ENCODE measurements at regions not wholly inside any gene's neighbourhood (a gene's known extent, or its start where the extent isn't known, plus 50 kb on each side); places are given as distances from the start of the nearest gene placed in this dataset.

DNA sequence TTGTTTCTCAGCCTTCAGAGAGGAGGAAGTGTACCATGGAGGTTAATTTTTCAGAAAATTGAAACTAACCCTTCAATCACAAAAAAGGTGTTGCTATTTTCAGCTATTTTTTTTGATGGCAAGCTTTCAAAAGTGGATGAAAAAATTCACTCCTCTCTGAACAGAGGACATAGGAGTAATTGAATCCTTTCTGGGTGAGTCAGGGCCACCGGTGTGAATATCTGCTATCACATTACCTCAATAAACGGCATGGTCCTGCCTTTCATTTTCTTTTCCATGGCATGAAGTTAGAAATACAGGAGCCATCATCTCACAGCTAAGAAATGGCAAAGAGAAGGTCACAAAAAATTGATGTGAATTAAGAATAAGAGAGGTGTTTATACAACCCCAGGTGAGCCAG, 90.2 kb upstream of the CCDC112 start:
- Mint-ChIP-seq H3K9me3 (ENCODE audit: unreplicated experiment) (peaks cover 3% of the 10 kb centered on the region), H3K27ac (ENCODE audit: unreplicated experiment) (no peak overlapping the region), H3K27me3 (ENCODE audit: unreplicated experiment) (no peaks in the 10 kb centered on the region), H3K4me1 (ENCODE audit: low read depth, unreplicated experiment) (peaks cover 9% of the 10 kb centered on the region), H3K4me3 (ENCODE audit: unreplicated experiment) (no peak overlapping the region), H3K36me3 (ENCODE audit: unreplicated experiment) (no peaks in the 10 kb centered on the region)
- TF ChIP-seq, protein P1, sequence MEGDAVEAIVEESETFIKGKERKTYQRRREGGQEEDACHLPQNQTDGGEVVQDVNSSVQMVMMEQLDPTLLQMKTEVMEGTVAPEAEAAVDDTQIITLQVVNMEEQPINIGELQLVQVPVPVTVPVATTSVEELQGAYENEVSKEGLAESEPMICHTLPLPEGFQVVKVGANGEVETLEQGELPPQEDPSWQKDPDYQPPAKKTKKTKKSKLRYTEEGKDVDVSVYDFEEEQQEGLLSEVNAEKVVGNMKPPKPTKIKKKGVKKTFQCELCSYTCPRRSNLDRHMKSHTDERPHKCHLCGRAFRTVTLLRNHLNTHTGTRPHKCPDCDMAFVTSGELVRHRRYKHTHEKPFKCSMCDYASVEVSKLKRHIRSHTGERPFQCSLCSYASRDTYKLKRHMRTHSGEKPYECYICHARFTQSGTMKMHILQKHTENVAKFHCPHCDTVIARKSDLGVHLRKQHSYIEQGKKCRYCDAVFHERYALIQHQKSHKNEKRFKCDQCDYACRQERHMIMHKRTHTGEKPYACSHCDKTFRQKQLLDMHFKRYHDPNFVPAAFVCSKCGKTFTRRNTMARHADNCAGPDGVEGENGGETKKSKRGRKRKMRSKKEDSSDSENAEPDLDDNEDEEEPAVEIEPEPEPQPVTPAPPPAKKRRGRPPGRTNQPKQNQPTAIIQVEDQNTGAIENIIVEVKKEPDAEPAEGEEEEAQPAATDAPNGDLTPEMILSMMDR (IDR thresholded peaks at IDR 0.05; ENCODE audit: partially characterized antibody, unreplicated experiment), result no peak
- DNase-seq, result no peak

DNA sequence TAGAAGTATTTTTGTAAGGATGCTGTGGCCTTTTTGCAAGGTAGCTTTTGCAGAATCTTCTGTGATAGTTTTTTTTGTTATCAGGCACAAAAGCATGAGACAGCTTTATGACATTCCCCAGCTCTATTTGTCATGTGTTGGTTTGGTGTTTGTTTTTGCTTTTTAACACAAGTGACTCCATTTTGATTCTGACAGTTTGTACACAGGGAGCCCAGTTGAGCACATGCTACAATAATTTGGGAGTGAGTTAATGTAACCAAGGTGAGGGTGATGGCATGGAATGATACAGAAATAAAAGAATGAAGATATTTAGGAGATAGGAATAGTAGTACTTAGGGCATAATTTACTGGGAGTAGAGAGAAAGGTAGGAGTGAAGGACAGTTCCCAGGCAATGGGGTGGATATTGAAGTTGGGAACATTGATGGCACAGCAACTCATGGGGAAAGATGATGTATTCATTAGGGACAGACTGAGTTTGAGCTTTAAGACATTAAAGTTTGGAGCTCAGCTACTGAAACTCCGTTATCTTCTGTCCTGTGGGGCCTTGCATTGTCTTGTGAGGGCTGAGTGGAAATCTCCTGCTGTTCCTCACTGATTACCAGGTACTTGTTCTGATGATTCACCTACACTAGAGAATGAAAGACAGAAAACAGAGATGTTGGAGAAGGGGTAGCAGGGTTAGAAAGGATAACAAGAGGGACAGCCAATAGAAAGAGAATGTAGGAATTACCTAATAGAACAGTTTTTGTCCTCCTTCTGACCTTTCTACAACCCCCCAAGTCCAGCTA, 88.3 kb upstream of the CCDC112 start:
- no peak overlapping the region for H3K4me3 Mint-ChIP-seq (ENCODE audit: unreplicated experiment)
- TF ChIP-seq, protein P1 (IDR thresholded peaks at IDR 0.05; ENCODE audit: partially characterized antibody, unreplicated experiment), result no peak
- no peaks in the 10 kb centered on the region for H3K27me3 Mint-ChIP-seq (ENCODE audit: unreplicated experiment)
- H3K9me3 Mint-ChIP-seq (ENCODE audit: unreplicated experiment), result peaks cover 3% of the 10 kb centered on the region
- H3K36me3 Mint-ChIP-seq (ENCODE audit: unreplicated experiment), result no peaks in the 10 kb centered on the region
- peaks cover 9% of the 10 kb centered on the region for H3K4me1 Mint-ChIP-seq (ENCODE audit: low read depth, unreplicated experiment)
- no peak for DNase-seq
- H3K27ac Mint-ChIP-seq (ENCODE audit: unreplicated experiment), result no peak overlapping the region

DNA sequence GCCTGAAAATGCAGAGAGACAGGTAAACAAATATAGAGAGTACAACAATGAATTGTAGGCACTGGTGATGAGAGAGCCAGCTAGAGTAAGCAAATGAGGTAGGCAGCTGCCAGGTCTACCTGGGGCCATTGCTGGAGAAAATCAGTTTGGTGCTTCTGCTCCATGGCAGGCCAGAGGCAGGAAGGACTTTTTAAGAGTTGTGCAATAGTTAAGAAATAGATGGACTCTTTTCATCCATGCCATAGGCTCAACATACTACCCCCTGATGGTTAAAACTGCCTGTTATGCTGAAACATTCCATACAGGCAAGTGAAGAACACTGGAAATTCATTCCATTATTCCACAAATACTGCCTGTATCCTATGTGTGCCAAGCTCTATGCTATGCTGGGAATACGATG, 86.5 kb upstream of the CCDC112 start:
- Mint-ChIP-seq H3K27ac (ENCODE audit: unreplicated experiment) (no peak overlapping the region), H3K27me3 (ENCODE audit: unreplicated experiment) (no peaks in the 10 kb centered on the region), H3K9me3 (ENCODE audit: unreplicated experiment) (peaks cover 2% of the 10 kb centered on the region), H3K4me3 (ENCODE audit: unreplicated experiment) (no peak overlapping the region), H3K4me1 (ENCODE audit: low read depth, unreplicated experiment) (no peaks in the 10 kb centered on the region), H3K36me3 (ENCODE audit: unreplicated experiment) (no peaks in the 10 kb centered on the region)
- DNase-seq, result no peak
- TF ChIP-seq, protein P1 (IDR thresholded peaks at IDR 0.05; ENCODE audit: partially characterized antibody, unreplicated experiment), result no peak

DNA sequence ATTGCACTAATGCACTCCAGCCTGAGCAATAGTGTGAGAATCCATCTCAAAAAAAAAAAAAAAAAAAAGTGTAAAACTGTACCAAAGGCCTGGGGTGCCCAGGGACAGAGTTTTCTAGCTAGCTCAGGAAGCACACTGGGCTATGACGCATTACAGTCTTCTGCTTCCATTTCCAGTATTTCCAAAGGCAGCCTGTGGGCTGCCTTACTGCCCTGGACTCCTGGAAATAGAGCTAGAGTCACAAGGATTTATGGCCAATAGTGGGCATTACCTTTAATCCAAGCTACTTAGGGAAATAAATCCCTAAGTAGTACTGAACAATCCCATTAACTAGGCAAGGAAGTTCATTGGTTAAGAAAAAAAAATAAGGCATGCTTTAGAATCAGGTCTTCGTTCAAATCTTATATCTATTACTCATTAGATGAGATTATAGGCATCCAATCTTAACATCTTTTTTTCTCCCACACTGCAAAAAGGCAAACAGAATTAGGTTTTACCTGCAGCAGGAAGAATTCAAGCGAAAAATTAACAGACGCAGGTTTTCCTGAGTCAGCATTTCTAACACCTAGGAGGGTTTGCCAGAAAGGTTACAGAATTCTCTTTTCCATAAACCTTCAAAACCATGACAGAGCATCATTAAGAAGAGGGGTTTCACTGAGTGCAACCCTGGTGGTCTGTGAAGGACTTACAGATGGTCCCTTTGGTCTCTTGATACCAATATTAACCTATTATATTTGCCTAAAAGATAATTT, 85.6 kb upstream of the CCDC112 start:
- TF ChIP-seq, protein P1 (IDR thresholded peaks at IDR 0.05; ENCODE audit: partially characterized antibody, unreplicated experiment), result no peak
- no peak for DNase-seq
- Mint-ChIP-seq H3K27ac (ENCODE audit: unreplicated experiment) (no peak overlapping the region), H3K4me1 (ENCODE audit: low read depth, unreplicated experiment) (no peaks in the 10 kb centered on the region), H3K9me3 (ENCODE audit: unreplicated experiment) (peaks cover 2% of the 10 kb centered on the region), H3K36me3 (ENCODE audit: unreplicated experiment) (no peaks in the 10 kb centered on the region), H3K4me3 (ENCODE audit: unreplicated experiment) (no peak overlapping the region), H3K27me3 (ENCODE audit: unreplicated experiment) (no peaks in the 10 kb centered on the region)

All from glutamatergic neuron (in vitro differentiated cells).